ENCODE measurements at regions not wholly inside any gene's neighbourhood (a gene's known extent, or its start where the extent isn't known, plus 50 kb on each side); places are given as distances from the start of the nearest gene placed in this dataset.

GRCh38 chr3:178072391-178073305 lies 463.6 kb upstream of the KCNMB2 start:
- in situ Hi-C loops (cut with MboI; ENCODE audit: low pct_unique_long_range_greater_than_20kb, low sequenced_read_pairs, unreplicated experiment), result no loop called here
- no peak for DNase-seq (ENCODE audit: low spot score)
- TF ChIP-seq CTCF (IDR thresholded peaks at IDR 0.05; ENCODE audit: extremely low read depth, insufficient read depth, missing control alignments), result no peak

GRCh38 chr3:178073366-178073765 lies 462.9 kb upstream of the KCNMB2 start:
- no peak for DNase-seq (ENCODE audit: low spot score)
- in situ Hi-C loops (cut with MboI; ENCODE audit: low pct_unique_long_range_greater_than_20kb, low sequenced_read_pairs, unreplicated experiment), result no loop called here
- no peak for TF ChIP-seq CTCF (IDR thresholded peaks at IDR 0.05; ENCODE audit: extremely low read depth, insufficient read depth, missing control alignments)

- TF ChIP-seq CTCF (IDR thresholded peaks at IDR 0.05; ENCODE audit: extremely low read depth, insufficient read depth, missing control alignments), result no peak
- DNase-seq (ENCODE audit: low spot score), result no peak
- in situ Hi-C loops (cut with MboI; ENCODE audit: low pct_unique_long_range_greater_than_20kb, low sequenced_read_pairs, unreplicated experiment), result no loop called here
Measured at GRCh38 chr3:178075344-178075743, 460.9 kb upstream of the KCNMB2 start.

- DNase-seq (ENCODE audit: low spot score), result no peak
- in situ Hi-C loops (cut with MboI; ENCODE audit: low pct_unique_long_range_greater_than_20kb, low sequenced_read_pairs, unreplicated experiment), result no loop called here
- TF ChIP-seq CTCF (IDR thresholded peaks at IDR 0.05; ENCODE audit: extremely low read depth, insufficient read depth, missing control alignments), result no peak
Measured at GRCh38 chr3:178078953-178079352, 457.3 kb upstream of the KCNMB2 start.

- in situ Hi-C loops (cut with MboI; ENCODE audit: low pct_unique_long_range_greater_than_20kb, low sequenced_read_pairs, unreplicated experiment), result no loop called here
- no peak for DNase-seq (ENCODE audit: low spot score)
- no peak for TF ChIP-seq CTCF (IDR thresholded peaks at IDR 0.05; ENCODE audit: extremely low read depth, insufficient read depth, missing control alignments)
Measured at GRCh38 chr3:178079966-178080365, 456.3 kb upstream of the KCNMB2 start.

GRCh38 chr3:178082326-178082906 lies 453.8 kb upstream of the KCNMB2 start:
- no peak for TF ChIP-seq CTCF (IDR thresholded peaks at IDR 0.05; ENCODE audit: extremely low read depth, insufficient read depth, missing control alignments)
- in situ Hi-C loops (cut with MboI; ENCODE audit: low pct_unique_long_range_greater_than_20kb, low sequenced_read_pairs, unreplicated experiment), result no loop called here
- no peak for DNase-seq (ENCODE audit: low spot score)
